IPS DF 4.7 (cell line): ENCODE measurements at regions not wholly inside any gene's neighbourhood (a gene's known extent, or its start where the extent isn't known, plus 50 kb on each side); places are given as distances from the start of the nearest gene placed in this dataset.
"Not testable (repeated sequence)": the region's sequence is repeated elsewhere in the genome, so short reads cannot be mapped to it uniquely, and the experiment has no call there.

Experiments
- DNase-seq: peaks from one replicate; pipeline ENCODE4 v3.0.0-alpha.2; 2013; ENCODE audit warnings: low spot score; ENCODE audit errors: extremely low read depth

GRCh38 chr6:112639391-112639831 lies 292.3 kb downstream of the RFPL4B start:
- no peak for DNase-seq

DNA sequence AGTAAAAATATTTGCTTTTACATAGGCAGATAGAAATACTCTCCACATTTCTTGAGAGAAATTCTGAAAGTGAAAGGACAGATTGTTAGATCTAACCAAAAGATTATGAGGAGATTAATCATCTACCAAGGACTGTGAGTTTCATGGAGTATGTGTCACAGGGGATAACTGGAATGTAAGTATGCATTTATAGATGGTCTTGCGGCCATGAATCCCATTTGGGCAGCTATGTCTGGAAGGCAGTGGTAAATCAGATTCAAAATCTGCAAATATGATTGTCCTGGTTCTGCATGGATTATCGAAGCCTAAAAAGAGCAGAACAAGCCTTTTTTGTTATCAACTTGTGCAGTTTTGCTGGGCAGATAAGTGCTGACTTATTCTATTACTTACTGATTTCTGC lies 293.8 kb downstream of the RFPL4B start:
- DNase-seq: no peak

- DNase-seq: no peak
Measured at GRCh38 chr6:112649853-112650252, 302.7 kb downstream of the RFPL4B start.

- no peak for DNase-seq
Measured at GRCh38 chr6:112651239-112651638, 304.1 kb downstream of the RFPL4B start.

DNA sequence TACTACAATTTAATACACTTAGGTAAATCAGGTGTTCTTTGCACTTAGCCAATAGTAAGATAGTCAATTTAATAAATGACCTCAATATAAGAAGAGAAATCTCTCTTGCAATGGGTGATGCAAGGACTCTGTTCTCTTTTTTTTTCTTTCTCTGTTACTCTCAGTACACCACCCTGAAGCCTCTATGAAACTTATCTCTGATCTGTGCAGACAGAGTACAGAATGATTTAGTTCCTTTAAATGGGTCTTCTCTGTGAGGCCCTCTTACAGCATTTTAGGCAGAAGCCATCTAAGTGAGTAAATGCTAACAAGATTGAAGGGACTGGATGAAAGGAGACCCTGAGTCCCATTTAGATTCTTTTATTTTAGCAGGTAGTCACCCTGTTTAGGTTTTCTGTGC lies 312.8 kb downstream of the RFPL4B start:
- no peak for DNase-seq

GRCh38 chr6:112660626-112661025 lies 313.5 kb downstream of the RFPL4B start:
- DNase-seq: no peak

DNA sequence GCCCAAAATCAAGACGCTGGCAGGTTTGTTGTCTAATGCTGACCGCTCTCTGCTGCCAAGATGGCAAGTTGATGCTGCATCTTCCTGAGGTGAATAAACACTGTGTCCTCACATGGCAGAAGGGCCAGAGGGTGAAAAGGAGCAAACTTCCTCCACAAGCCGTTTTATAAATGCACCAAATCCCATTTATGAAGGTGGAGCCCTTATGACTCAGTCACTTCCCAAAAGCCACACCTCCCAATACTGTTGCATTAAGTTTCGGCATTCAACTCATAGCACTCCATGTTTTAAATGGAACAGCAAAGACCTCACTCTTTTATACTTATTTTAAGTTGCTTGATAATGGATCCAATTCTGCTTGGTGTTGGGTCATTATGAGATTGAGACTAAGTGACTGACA lies 316.6 kb downstream of the RFPL4B start:
- DNase-seq: no peak

DNA sequence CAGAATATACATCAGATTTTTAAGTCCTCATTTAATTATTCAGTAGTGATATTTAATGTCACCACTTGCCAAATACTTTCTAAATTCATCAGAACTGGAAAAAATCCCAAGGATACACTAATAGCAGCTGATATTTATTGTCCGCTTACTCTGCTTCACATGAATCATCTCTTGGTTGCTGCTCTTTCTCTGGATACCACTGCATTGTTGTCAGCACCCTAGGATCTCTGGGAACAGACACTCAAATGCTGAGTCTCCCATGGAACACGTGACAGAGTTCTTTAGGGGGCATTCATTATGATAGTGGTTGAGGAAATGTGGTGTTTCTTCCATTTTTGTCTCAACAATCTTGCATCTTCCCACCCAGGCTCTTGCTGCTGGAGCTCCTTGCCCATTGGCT lies 318.0 kb downstream of the RFPL4B start:
- DNase-seq: no peak

- DNase-seq: no peak
Measured at GRCh38 chr6:112665815-112666214, 318.7 kb downstream of the RFPL4B start.

GRCh38 chr6:112667427-112667826 lies 320.3 kb downstream of the RFPL4B start:
- no peak for DNase-seq

GRCh38 chr6:112680091-112680490 lies 333.0 kb downstream of the RFPL4B start:
- DNase-seq: no peak

- DNase-seq: no peak
Measured at GRCh38 chr6:112682071-112682470, 334.9 kb downstream of the RFPL4B start.

DNA sequence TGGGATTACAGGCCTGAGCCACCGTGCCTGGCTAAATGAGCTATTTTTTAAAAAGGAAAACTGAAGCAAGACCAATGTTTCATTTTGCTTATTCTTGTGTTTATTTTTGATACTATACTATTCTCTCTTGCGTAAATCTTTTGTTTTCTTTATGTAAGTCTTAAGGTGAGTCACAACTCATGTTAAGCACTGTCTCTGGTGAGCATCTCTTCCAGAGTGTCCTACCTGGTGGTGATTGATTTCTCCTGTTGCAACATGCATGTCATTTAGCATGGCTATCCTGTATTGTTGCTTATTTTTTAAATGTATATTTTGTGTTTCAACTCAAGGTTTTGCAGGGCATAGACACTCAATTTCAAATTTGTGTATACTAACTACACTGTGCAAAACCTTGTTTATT lies 336.0 kb downstream of the RFPL4B start:
- DNase-seq: no peak

DNA sequence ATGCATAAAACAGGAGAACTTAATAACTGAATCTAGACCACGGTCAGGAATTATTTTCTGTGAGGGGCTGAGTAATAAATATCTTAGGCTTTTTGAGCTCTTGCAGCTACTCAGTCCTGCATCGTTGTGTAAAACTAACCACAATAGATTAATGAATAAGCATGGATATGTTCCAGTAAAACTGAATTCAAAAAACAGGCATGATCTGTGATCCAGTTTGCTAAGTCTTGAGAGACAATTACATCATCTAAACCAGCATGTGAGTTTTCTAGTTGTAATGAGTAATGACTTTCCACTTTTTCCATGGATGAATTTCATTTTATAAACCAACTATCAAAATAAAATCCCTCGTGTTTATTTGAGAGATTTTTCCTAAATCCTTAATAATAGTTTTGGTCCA lies 336.8 kb downstream of the RFPL4B start:
- DNase-seq: no peak

GRCh38 chr6:112685521-112686220 lies 338.5 kb downstream of the RFPL4B start:
- DNase-seq: not testable (repeated sequence)

GRCh38 chr6:112688487-112689165 lies 341.5 kb downstream of the RFPL4B start:
- not testable (repeated sequence) for DNase-seq

DNA sequence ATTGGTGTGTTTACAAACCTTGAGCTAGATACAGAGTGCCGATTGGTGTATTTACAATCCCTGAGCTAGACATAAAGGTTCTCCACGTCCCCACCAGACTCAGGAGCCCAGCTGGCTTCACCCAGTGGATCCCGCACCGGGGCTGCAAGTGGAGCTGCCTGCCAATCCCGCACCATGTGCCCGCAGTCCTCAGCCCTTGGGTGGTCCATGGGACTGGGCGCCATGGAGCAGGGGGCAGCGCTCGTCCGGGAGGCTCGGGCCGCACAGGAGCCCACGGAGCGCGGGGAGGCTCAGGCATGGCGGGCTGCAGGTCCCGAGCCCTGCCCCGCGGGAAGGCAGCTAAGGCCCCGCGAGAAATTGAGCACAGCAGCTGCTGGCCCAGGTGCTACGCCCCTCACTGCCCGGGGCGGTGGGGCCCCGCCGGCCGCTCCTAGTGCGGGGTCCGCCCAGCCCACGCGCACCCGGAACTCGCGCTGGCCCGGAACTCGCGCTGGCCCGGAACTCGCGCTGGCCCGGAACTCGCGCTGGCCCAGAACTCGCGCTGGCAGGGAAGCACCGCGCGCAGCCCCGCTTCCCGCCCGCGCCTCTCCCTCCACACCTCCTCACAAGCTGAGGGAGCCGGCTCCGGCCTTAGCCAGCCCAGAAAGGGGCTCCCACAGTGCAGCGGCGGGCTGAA lies 342.2 kb downstream of the RFPL4B start:
- not testable (repeated sequence) for DNase-seq

GRCh38 chr6:112690497-112691202 lies 343.5 kb downstream of the RFPL4B start:
- DNase-seq: no peak

- no peak for DNase-seq
Measured at GRCh38 chr6:112691289-112691688, 344.2 kb downstream of the RFPL4B start.

- no peak for DNase-seq
Measured at GRCh38 chr6:112695001-112695400, 347.9 kb downstream of the RFPL4B start.

DNA sequence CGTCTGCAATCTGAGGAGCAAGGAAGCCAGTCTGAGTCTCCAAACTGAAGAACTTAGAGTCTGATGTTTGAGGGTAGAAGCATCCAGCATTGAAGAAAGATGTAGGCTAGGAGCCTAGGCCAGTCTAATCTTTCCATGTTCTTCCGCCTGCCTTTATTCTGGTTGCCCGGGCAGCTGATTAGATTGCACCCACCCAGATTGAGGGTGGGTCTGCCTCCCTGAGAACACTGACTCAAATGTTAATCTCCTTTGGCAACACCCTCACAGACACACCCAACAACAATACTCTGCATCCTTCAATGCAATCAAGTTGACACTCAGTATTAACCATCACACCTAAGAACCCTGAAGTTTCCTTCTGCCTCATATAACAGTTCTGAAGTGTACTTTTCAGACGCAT lies 350.1 kb downstream of the RFPL4B start:
- DNase-seq: no peak

DNA sequence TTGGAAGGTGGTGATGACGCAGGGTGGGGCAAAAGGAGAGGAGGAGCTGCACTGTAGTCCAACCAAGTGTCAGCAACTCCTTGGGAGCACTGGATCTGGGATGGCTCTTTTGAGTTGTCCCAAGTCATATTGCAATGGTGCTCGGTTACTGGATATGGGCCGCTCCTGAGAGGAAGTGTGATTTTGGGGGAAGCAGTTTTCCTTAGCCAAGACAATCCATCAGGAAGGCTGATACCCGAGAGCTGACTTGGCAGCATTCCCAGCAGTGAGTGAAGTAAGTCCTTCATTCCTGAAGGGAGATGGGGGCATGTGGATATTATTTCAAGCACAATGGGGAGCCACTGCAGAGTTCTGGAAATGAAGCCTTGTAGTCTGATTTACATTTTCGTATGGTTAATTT lies 354.1 kb downstream of the RFPL4B start:
- no peak for DNase-seq
